ENCODE measurements at regions not wholly inside any gene's neighbourhood (a gene's known extent, or its start where the extent isn't known, plus 50 kb on each side); places are given as distances from the start of the nearest gene placed in this dataset.

DNA sequence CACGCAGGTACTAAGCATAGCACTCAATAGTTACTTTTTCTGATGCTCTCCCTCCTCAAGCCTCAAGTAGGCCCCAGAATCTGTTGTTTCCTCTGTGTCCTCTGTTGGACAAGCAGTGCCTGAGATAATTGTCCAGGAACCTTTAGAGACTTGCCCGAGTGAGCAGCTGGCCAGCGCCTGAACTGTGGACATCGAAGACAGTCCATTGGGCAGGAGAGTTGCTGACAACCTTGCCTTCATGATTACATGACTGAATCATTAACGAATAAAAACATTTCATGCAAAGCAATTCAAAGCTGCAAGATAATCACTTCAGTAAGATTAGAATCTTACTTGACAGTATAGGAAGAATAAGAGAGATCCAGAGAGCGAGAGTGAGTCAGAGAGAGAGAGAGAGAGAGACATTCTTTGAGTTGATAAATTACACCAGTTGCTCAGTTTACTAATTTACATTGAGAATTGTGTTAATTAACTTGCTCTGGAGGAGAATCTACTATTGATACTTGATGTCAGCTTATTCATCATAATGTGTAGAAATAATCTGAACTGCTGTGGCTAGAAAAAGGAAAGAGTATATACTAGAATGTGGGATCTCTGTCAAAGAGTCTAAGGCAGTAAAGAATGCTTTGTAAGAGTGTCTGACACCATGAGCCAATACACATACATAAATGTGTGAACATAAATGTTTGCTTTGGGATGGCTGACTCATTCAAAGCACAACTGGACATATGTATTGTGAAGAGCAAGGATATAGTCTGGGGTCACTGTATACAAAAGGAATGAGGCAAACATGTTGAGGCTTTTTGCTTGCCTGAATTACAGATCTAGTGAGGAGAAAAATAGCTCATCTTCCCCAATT, 216.0 kb downstream of the ZNF326 start:
- H3K9ac ChIP-seq (ENCODE audit: extremely low read depth, insufficient read length, low read length): no peak overlapping the region
- H4K91ac ChIP-seq (ENCODE audit: insufficient read length, low read depth, low read length): no peak overlapping the region
- Mint-ChIP-seq H3K4me3 (no peak overlapping the region), H3K9me3 (no peaks in the 10 kb centered on the region), H3K36me3 (ENCODE audit: insufficient read depth in 1 of 3, low read depth in 3 of 3) (no peaks in the 10 kb centered on the region), H3K27ac (no peak overlapping the region), H3K4me1 (peaks cover 5 to 9% of the 10 kb centered on the region in 2 experiments), H3K27me3 (ENCODE audit: low read depth) (no peaks in the 10 kb centered on the region)
- H4K5ac ChIP-seq (ENCODE audit: insufficient read length, low read depth, low read length): no peak overlapping the region
- H2BK5ac ChIP-seq (ENCODE audit: insufficient read length, low read length): no peak overlapping the region
- H3K23ac ChIP-seq (ENCODE audit: insufficient read length, low read depth, low read length): no peak overlapping the region
- H3K79me2 ChIP-seq (ENCODE audit: insufficient read depth, low read length): no peaks in the 10 kb centered on the region
- H2BK120ac ChIP-seq (ENCODE audit: low read depth, low read length, poor library complexity, severe bottlenecking): no peak overlapping the region
- no peak overlapping the region for H3K56ac ChIP-seq (ENCODE audit: insufficient read length, low read depth, low read length)
- H4K8ac ChIP-seq (replicated peaks; ENCODE audit: insufficient read length, low read depth, low read length): no peak overlapping the region
- H3K4ac ChIP-seq (ENCODE audit: low read depth, low read length): no peak overlapping the region
- no peaks in the 10 kb centered on the region for H3K9me3 ChIP-seq (ENCODE audit: control insufficient read depth, low read depth, low read length)
- H4K20me1 ChIP-seq (ENCODE audit: control insufficient read depth, insufficient read depth, insufficient read length): no peaks in the 10 kb centered on the region
- no peaks in the 10 kb centered on the region for H3K4me1 ChIP-seq (ENCODE audit: insufficient read depth, low read length)
- no peaks in the 10 kb centered on the region for H3K79me1 ChIP-seq (ENCODE audit: insufficient read depth, low read depth, low read length, poor library complexity, severe bottlenecking)
- no peaks in the 10 kb centered on the region for H3K27me3 ChIP-seq (ENCODE audit: insufficient read depth, low read length)
- no peaks in the 10 kb centered on the region for H3K23me2 ChIP-seq (ENCODE audit: insufficient read length, low read depth, low read length, poor library complexity, severe bottlenecking)
- no peak overlapping the region for H2BK20ac ChIP-seq (ENCODE audit: low read depth, low read length, poor library complexity, severe bottlenecking)
- H2AFZ ChIP-seq (ENCODE audit: low read length): no peak overlapping the region
- H3K14ac ChIP-seq (ENCODE audit: insufficient read depth, low read length): no peak overlapping the region
- H3K27ac ChIP-seq (ENCODE audit: insufficient read length, low read depth, low read length): no peak overlapping the region
- no peak for DNase-seq
- H2BK15ac ChIP-seq (ENCODE audit: low read depth, low read length): no peak overlapping the region
- TF ChIP-seq, protein P1, sequence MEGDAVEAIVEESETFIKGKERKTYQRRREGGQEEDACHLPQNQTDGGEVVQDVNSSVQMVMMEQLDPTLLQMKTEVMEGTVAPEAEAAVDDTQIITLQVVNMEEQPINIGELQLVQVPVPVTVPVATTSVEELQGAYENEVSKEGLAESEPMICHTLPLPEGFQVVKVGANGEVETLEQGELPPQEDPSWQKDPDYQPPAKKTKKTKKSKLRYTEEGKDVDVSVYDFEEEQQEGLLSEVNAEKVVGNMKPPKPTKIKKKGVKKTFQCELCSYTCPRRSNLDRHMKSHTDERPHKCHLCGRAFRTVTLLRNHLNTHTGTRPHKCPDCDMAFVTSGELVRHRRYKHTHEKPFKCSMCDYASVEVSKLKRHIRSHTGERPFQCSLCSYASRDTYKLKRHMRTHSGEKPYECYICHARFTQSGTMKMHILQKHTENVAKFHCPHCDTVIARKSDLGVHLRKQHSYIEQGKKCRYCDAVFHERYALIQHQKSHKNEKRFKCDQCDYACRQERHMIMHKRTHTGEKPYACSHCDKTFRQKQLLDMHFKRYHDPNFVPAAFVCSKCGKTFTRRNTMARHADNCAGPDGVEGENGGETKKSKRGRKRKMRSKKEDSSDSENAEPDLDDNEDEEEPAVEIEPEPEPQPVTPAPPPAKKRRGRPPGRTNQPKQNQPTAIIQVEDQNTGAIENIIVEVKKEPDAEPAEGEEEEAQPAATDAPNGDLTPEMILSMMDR (conservative IDR thresholded peaks at IDR 0.05): no peak
- no CpG with 5 or more reads among the region's 6 CpGs for WGBS (ENCODE audit: extremely low coverage, insufficient read length, low lambda C conversion rate)
- no peak overlapping the region for H3K18ac ChIP-seq (ENCODE audit: insufficient read length, low read depth, low read length)
- H2BK12ac ChIP-seq (ENCODE audit: insufficient read length, low read depth, low read length): no peak overlapping the region
- no peak overlapping the region for H3K4me2 ChIP-seq (ENCODE audit: insufficient read depth, insufficient read length, low read length)
- no peak overlapping the region for H2AK5ac ChIP-seq (ENCODE audit: insufficient read length, low read length)
- H3T11ph ChIP-seq (ENCODE audit: low read length): no peak overlapping the region
